GM12892 (cell line): ENCODE measurements at regions not wholly inside any gene's neighbourhood (a gene's known extent, or its start where the extent isn't known, plus 50 kb on each side); places are given as distances from the start of the nearest gene placed in this dataset.

ENCODE experiments used
- DNase-seq: peaks from one replicate; pipeline ENCODE4 v3.0.0; 2011; ENCODE audit not compliant: insufficient read length
- FAIRE-seq: peaks from 2 replicates; lab custom pipeline; 2011; peaks lifted over from hg19 to GRCh38; lab: Jason Lieb, UNC
- POLR2A ChIP-seq: IDR thresholded peaks from 2 replicates; pipeline ENCODE4 v1.6.1; 2011; ENCODE audit warnings: low read depth, low read length, control low read depth
- POLR2AphosphoS5 ChIP-seq: IDR thresholded peaks from 2 replicates; pipeline ENCODE4 v1.6.1; 2011; ENCODE audit warnings: low read depth, low read length, control low read depth
- TAF1 ChIP-seq: IDR thresholded peaks from 2 replicates; pipeline ENCODE4 v1.6.1; 2011; ENCODE audit warnings: low read depth, mild to moderate bottlenecking, control low read depth, low read length, borderline replicate concordance

- TF ChIP-seq POLR2A (no peak), POLR2AphosphoS5 (no peak), TAF1 (no peak)
- DNase-seq (no peak), FAIRE-seq (no peak)
Observed at GRCh38 chr5:104702212-104702611, 1139.6 kb upstream of the NUDT12 start.

GRCh38 chr5:104699438-104699837, 1136.8 kb upstream of the NUDT12 start:
- FAIRE-seq (no peak), DNase-seq (no peak)
- TF ChIP-seq POLR2A: no peak
- TF ChIP-seq POLR2AphosphoS5: no peak
- no peak for TF ChIP-seq TAF1

GRCh38 chr5:104661256-104661655, 1098.7 kb upstream of the NUDT12 start:
- TF ChIP-seq POLR2A (no peak), POLR2AphosphoS5 (no peak), TAF1 (no peak)
- no peak for FAIRE-seq
- DNase-seq: no peak

- TF ChIP-seq POLR2A: no peak
- no peak for TF ChIP-seq TAF1
- no peak for TF ChIP-seq POLR2AphosphoS5
- FAIRE-seq (no peak), DNase-seq (no peak)
Observed at GRCh38 chr5:104659497-104659896, 1096.9 kb upstream of the NUDT12 start.

- TF ChIP-seq POLR2AphosphoS5: no peak
- TF ChIP-seq TAF1: no peak
- FAIRE-seq (no peak), DNase-seq (no peak)
Observed at GRCh38 chr5:104652271-104652861, 1089.8 kb upstream of the NUDT12 start.

- TF ChIP-seq TAF1: no peak
- TF ChIP-seq POLR2A: no peak
- TF ChIP-seq POLR2AphosphoS5: no peak
- DNase-seq (no peak), FAIRE-seq (no peak)
Observed at GRCh38 chr5:104650313-104651055, 1087.9 kb upstream of the NUDT12 start.

- FAIRE-seq: no peak
Observed at GRCh38 chr5:104646416-104646815, 1083.8 kb upstream of the NUDT12 start.

GRCh38 chr5:104643320-104643719, 1080.7 kb upstream of the NUDT12 start:
- FAIRE-seq (no peak), DNase-seq (no peak)
- TF ChIP-seq POLR2AphosphoS5 (no peak), TAF1 (no peak), POLR2A (no peak)

More at GRCh38 chr5:104646416-104646815, 1083.8 kb upstream of the NUDT12 start:
- no peak for TF ChIP-seq TAF1
- no peak for TF ChIP-seq POLR2A
- no peak for TF ChIP-seq POLR2AphosphoS5
- DNase-seq: no peak

GRCh38 chr5:104635227-104635626, 1072.6 kb upstream of the NUDT12 start:
- FAIRE-seq (no peak), DNase-seq (no peak)
- TF ChIP-seq POLR2A (no peak), POLR2AphosphoS5 (no peak), TAF1 (no peak)

- DNase-seq (no peak), FAIRE-seq (no peak)
Observed at GRCh38 chr5:104628911-104629310, 1066.3 kb upstream of the NUDT12 start.

GRCh38 chr5:104626122-104626521, 1063.5 kb upstream of the NUDT12 start:
- DNase-seq (no peak), FAIRE-seq (no peak)
- no peak for TF ChIP-seq POLR2A
- TF ChIP-seq POLR2AphosphoS5: no peak
- no peak for TF ChIP-seq TAF1

More at GRCh38 chr5:104628911-104629310, 1066.3 kb upstream of the NUDT12 start:
- no peak for TF ChIP-seq TAF1
- TF ChIP-seq POLR2AphosphoS5: no peak
- no peak for TF ChIP-seq POLR2A

GRCh38 chr5:104612005-104612404, 1049.4 kb upstream of the NUDT12 start:
- FAIRE-seq: no peak
- TF ChIP-seq POLR2AphosphoS5 (no peak), POLR2A (no peak), TAF1 (no peak)
- DNase-seq: no peak
